ENCODE measurements at regions not wholly inside any gene's neighbourhood (a gene's known extent, or its start where the extent isn't known, plus 50 kb on each side); places are given as distances from the start of the nearest gene placed in this dataset.
"Not testable (repeated sequence)": the region's sequence is repeated elsewhere in the genome, so short reads cannot be mapped to it uniquely, and the experiment has no call there.

DNA sequence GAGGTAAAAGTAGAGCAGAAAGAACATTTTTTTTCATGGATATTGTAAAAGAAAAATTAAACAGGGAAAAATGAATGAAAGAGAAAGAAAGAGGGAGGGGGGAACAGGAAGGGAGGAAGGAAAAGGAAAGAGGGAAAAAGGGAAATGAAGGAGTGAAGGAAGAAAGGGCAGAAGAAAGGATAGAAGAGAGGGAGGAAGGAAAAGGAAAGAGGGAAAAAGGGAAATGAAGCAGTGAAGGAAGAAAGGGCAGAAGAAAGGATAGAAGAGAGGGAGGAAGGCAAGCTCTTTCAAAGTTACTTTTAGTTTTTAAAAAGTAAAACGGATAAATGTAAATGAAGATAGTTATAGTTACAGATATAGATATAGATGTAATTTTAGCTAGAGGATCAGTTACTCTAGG is 1676.7 kb downstream of the MRPL39 start:
- CTCF ChIA-PET = no interaction called here
- POLR2A ChIA-PET = no interaction called here
- Histone ChIP-seq H3K4me3 (ENCODE audit: low read depth, low read length) (no peak overlapping the region), H3K9me3 (ENCODE audit: control insufficient read depth, insufficient read depth, low read depth, low read length) (no peaks in the 10 kb centered on the region), H3K4me1 (ENCODE audit: control insufficient read depth, insufficient read depth, low read length) (no peaks in the 10 kb centered on the region), H3K27ac (ENCODE audit: extremely low read depth, low read depth, low read length) (no peak overlapping the region), H3K36me3 (ENCODE audit: control insufficient read depth in 2 of 2, insufficient read depth in 1 of 2, low read length in 2 of 2) (no peaks in the 10 kb centered on the region)
- TF ChIP-seq ZBTB8A (tag by site-specific recombination; IDR thresholded peaks at IDR 0.05) (no peak), PRDM1 (tag by site-specific recombination; IDR thresholded peaks at IDR 0.05) (peak; percentile 90)

DNA sequence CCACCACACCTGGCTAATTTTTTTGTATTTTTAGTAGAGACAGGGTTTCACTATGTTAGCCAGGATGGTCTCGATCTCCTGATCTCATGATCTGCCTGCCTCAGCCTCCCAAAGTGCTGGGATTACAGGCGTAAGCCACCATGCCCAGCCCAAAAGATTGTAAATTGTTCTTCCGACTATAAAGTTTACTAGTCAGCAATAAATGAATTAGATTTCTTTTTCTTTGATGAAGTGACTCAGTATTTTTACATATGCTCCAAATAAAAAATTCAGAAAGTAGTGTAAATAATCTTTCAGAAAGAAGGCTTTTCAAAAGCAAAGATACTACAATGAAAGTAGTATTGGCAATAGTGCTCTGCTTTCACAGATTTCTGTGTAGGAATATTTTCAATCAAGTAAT is 1680.9 kb downstream of the MRPL39 start:
- H3K9me3 ChIP-seq (ENCODE audit: control insufficient read depth, insufficient read depth, low read depth, low read length) = not testable (repeated sequence)
- CTCF ChIA-PET = interaction anchor here (0.5 kb wide), 1 partner anchor 378 kb away, joined by 3 read pairs; no protein-coding TSS in a partner anchor

DNA sequence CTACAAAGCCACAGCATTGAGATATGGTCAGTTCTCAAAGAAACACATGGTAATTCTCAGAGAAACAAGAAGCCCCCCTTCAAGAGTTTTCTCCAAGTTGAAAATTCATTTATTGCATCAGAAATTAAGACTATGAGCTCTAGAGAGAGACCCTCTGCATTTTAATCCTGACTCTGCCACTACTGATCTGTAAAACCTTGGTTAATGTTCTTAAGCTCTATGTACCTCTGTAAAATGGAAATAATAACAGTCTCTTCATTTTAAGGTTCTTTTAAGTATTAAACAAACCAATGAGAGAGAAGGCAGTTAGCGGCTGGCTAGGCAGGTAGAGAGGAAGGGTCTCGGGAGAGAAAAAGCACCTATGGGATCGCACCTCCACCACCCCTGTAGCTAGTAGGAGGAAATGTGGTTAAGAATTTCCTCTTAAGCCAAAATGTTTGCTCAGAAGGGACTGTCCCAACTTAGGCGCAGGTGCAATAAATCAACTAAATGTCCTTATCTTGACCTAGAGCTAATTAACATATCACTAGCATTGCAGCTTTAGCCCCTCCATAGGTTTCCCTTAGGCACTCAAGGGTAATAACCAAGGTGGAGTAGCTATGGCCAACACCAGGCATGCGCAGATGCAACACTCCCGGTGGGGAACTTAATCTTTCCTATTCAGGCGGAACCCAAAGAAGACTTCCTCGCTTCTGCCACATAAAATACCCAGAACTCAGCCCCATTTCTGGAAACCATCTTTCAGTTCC is 1685.4 kb downstream of the MRPL39 start:
- POLR2A ChIA-PET = no interaction called here
- H3K9me3 ChIP-seq (ENCODE audit: control insufficient read depth, insufficient read depth, low read depth, low read length) = no peaks in the 10 kb centered on the region
- H3K36me3 ChIP-seq (ENCODE audit: control insufficient read depth in 2 of 2, insufficient read depth in 1 of 2, low read length in 2 of 2) = no peaks in the 10 kb centered on the region
- no peaks in the 10 kb centered on the region for H3K4me1 ChIP-seq (ENCODE audit: control insufficient read depth, insufficient read depth, low read length)
- no peak overlapping the region for H3K4me3 ChIP-seq (ENCODE audit: low read depth, low read length)
- TF ChIP-seq ZNF223 (tag by site-specific recombination; IDR thresholded peaks at IDR 0.05) (no peak), ZNF785 (tag by site-specific recombination; IDR thresholded peaks at IDR 0.05) (no peak), OVOL3 (tag by site-specific recombination; IDR thresholded peaks at IDR 0.05) (no peak), KLF1 (tag by site-specific recombination; IDR thresholded peaks at IDR 0.05) (no peak), ZNF266 (tag by site-specific recombination; IDR thresholded peaks at IDR 0.05; ENCODE audit: low read depth) (no peak), ZBTB48 (tag by site-specific recombination; IDR thresholded peaks at IDR 0.05) (no peak), ZBTB8A (tag by site-specific recombination; IDR thresholded peaks at IDR 0.05) (no peak), ZNF221 (tag by site-specific recombination; IDR thresholded peaks at IDR 0.05; ENCODE audit: borderline replicate concordance) (no peak), ZNF155 (tag by site-specific recombination; IDR thresholded peaks at IDR 0.05) (no peak), WT1 (tag by site-specific recombination; IDR thresholded peaks at IDR 0.05) (no peak), ZNF560 (tag by site-specific recombination; IDR thresholded peaks at IDR 0.05; ENCODE audit: borderline replicate concordance) (no peak), ZNF133 (tag by site-specific recombination; IDR thresholded peaks at IDR 0.05) (no peak), ZNF544 (tag by site-specific recombination; IDR thresholded peaks at IDR 0.05) (no peak), ZNF747 (tag by site-specific recombination; IDR thresholded peaks at IDR 0.05) (no peak)
- TF ChIP-seq, protein P1, sequence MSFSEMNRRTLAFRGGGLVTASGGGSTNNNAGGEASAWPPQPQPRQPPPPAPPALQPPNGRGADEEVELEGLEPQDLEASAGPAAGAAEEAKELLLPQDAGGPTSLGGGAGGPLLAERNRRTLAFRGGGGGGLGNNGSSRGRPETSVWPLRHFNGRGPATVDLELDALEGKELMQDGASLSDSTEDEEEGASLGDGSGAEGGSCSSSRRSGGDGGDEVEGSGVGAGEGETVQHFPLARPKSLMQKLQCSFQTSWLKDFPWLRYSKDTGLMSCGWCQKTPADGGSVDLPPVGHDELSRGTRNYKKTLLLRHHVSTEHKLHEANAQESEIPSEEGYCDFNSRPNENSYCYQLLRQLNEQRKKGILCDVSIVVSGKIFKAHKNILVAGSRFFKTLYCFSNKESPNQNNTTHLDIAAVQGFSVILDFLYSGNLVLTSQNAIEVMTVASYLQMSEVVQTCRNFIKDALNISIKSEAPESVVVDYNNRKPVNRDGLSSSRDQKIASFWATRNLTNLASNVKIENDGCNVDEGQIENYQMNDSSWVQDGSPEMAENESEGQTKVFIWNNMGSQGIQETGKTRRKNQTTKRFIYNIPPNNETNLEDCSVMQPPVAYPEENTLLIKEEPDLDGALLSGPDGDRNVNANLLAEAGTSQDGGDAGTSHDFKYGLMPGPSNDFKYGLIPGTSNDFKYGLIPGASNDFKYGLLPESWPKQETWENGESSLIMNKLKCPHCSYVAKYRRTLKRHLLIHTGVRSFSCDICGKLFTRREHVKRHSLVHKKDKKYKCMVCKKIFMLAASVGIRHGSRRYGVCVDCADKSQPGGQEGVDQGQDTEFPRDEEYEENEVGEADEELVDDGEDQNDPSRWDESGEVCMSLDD (tag by site-specific recombination; IDR thresholded peaks at IDR 0.05) = no peak
- TF ChIP-seq, protein P2, sequence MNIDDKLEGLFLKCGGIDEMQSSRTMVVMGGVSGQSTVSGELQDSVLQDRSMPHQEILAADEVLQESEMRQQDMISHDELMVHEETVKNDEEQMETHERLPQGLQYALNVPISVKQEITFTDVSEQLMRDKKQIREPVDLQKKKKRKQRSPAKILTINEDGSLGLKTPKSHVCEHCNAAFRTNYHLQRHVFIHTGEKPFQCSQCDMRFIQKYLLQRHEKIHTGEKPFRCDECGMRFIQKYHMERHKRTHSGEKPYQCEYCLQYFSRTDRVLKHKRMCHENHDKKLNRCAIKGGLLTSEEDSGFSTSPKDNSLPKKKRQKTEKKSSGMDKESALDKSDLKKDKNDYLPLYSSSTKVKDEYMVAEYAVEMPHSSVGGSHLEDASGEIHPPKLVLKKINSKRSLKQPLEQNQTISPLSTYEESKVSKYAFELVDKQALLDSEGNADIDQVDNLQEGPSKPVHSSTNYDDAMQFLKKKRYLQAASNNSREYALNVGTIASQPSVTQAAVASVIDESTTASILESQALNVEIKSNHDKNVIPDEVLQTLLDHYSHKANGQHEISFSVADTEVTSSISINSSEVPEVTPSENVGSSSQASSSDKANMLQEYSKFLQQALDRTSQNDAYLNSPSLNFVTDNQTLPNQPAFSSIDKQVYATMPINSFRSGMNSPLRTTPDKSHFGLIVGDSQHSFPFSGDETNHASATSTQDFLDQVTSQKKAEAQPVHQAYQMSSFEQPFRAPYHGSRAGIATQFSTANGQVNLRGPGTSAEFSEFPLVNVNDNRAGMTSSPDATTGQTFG (tag by site-specific recombination; IDR thresholded peaks at IDR 0.05; ENCODE audit: borderline replicate concordance) = no peak
- TF ChIP-seq, protein P3, sequence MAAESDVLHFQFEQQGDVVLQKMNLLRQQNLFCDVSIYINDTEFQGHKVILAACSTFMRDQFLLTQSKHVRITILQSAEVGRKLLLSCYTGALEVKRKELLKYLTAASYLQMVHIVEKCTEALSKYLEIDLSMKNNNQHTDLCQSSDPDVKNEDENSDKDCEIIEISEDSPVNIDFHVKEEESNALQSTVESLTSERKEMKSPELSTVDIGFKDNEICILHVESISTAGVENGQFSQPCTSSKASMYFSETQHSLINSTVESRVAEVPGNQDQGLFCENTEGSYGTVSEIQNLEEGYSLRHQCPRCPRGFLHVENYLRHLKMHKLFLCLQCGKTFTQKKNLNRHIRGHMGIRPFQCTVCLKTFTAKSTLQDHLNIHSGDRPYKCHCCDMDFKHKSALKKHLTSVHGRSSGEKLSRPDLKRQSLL (tag by site-specific recombination; IDR thresholded peaks at IDR 0.05) = no peak
- TF ChIP-seq, protein P4, sequence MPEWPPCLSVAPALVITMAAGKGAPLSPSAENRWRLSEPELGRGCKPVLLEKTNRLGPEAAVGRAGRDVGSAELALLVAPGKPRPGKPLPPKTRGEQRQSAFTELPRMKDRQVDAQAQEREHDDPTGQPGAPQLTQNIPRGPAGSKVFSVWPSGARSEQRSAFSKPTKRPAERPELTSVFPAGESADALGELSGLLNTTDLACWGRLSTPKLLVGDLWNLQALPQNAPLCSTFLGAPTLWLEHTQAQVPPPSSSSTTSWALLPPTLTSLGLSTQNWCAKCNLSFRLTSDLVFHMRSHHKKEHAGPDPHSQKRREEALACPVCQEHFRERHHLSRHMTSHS (tag by site-specific recombination; IDR thresholded peaks at IDR 0.05) = no peak
- no peak overlapping the region for H3K27ac ChIP-seq (ENCODE audit: extremely low read depth, low read depth, low read length)
- CTCF ChIA-PET = interaction anchor here (0.5 to 0.7 kb wide), 3 partner anchors 9 to 1475 kb away, joined by 3 read pairs; no protein-coding TSS in a partner anchor

More for the DNA sequence above, 1680.9 kb downstream of the MRPL39 start:
- H3K27ac ChIP-seq (ENCODE audit: extremely low read depth, low read depth, low read length); H3K4me3 ChIP-seq (ENCODE audit: low read depth, low read length); H3K4me1 ChIP-seq (ENCODE audit: control insufficient read depth, insufficient read depth, low read length); H3K36me3 ChIP-seq (ENCODE audit: control insufficient read depth in 2 of 2, insufficient read depth in 1 of 2, low read length in 2 of 2); POLR2A ChIA-PET: not testable (repeated sequence)

Measured in HEK293 (cell line).